Prostate gland (tissue), 2 donors: ENCODE measurements at regions not wholly inside any gene's neighbourhood (a gene's known extent, or its start where the extent isn't known, plus 50 kb on each side); places are given as distances from the start of the nearest gene placed in this dataset.

Experiments
- DNase-seq: peaks from one replicate; pipeline ENCODE4 v3.0.0-alpha.2; 2019; ENCODE audit warnings: low spot score
- H3K27ac ChIP-seq, 2 donors: fragments of 200-600 bp; sonication (generic); 2 replicates each; pipeline ENCODE4 v1.5.1; 2017 to 2019
- H3K27me3 ChIP-seq: fragments of 200-600 bp; sonication (generic); replicated peaks from 2 replicates; pipeline ENCODE4 v1.5.1; 2019; ENCODE audit not compliant: insufficient read depth
- H3K36me3 ChIP-seq, 2 donors: fragments of 200-600 bp; sonication (generic); 1 replicate in 1 of 2; 2 replicates in 1 of 2; pipeline versions ENCODE4 v1.5.1 to v1.8.1; 2017 to 2019
- H3K4me1 ChIP-seq: fragments of 200-600 bp; sonication (generic); replicated peaks from 2 replicates; pipeline ENCODE4 v1.5.1; 2019
- H3K4me3 ChIP-seq, 2 donors: fragments of 200-600 bp; sonication (generic); 2 replicates each; pipeline ENCODE4 v1.5.1; 2017 to 2019
- H3K9me3 ChIP-seq: fragments of 200-600 bp; sonication (generic); 2 replicates; pipeline ENCODE4 v1.5.1; 2017
- POLR2A ChIP-seq: fragments of 450-650 bp; IDR thresholded peaks from one replicate; pipeline ENCODE4 v1.6.1; 2016; ENCODE audit warnings: antibody characterized with exemption, mild to moderate bottlenecking
- POLR2AphosphoS5 ChIP-seq: sonication (generic); formaldehyde crosslinking; IDR thresholded peaks from one replicate; pipeline ENCODE4 v1.6.1; 2017; ENCODE audit warnings: antibody characterized with exemption
- WGBS: methylation state at CpG from one replicate; pipeline ENCODE4 v1.1.5; 2018; 5-methylcytosine and 5-hydroxymethylcytosine counted together
- intact Hi-C: fragments of 100-400 bp; cut with DNase I; formaldehyde crosslinking; loops from one replicate; pipeline ENCODE4 v1.14.2; 2022
- TF ChIP-seq, protein P1 (sequence below), 4 experiments: fragments of 200-600 bp in 2 of 4; fragments of 450-650 bp in 2 of 4; sonication (generic) in 2 of 4; IDR thresholded peaks; 1 replicate in 3 of 4; 2 replicates in 1 of 4; pipeline ENCODE4 v1.5.1; 2016 to 2019; ENCODE audit warnings: antibody characterized with exemption in 4 of 4, mild to moderate bottlenecking in 2 of 4, moderate library complexity in 2 of 4

DNA sequence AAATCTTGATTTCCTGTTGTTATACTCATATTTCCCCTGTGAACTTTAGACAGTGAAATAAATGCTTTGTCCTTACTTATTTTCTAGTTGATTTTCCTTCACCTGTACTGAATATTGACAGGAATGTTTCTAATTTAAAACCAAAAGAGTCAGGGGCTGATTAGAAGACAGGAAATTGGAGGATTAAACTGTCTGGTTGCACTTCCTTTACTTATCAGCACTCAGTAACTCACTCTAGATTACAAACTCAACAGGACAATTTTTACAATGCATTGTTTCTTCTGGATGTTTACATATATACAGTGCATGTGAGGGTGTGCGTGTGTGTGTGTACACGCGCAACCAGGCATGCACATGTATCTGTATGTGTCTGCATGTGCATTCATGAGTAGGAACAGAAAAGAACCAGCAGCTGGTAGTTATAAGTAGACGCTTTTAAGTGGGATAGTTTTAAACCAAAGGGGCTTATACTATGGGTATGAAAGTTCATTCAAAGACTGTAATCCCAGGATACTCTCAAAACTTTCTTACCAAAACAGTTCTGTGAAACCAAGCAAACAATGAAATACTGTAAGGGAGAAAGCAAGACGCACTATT, 212.0 kb upstream of the NFIA start:
- TF ChIP-seq, protein P1, sequence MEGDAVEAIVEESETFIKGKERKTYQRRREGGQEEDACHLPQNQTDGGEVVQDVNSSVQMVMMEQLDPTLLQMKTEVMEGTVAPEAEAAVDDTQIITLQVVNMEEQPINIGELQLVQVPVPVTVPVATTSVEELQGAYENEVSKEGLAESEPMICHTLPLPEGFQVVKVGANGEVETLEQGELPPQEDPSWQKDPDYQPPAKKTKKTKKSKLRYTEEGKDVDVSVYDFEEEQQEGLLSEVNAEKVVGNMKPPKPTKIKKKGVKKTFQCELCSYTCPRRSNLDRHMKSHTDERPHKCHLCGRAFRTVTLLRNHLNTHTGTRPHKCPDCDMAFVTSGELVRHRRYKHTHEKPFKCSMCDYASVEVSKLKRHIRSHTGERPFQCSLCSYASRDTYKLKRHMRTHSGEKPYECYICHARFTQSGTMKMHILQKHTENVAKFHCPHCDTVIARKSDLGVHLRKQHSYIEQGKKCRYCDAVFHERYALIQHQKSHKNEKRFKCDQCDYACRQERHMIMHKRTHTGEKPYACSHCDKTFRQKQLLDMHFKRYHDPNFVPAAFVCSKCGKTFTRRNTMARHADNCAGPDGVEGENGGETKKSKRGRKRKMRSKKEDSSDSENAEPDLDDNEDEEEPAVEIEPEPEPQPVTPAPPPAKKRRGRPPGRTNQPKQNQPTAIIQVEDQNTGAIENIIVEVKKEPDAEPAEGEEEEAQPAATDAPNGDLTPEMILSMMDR (IDR thresholded peaks at IDR 0.05) = no peak
- TF ChIP-seq POLR2AphosphoS5 (no peak), POLR2A (no peak)
- Histone ChIP-seq H3K36me3 (no peaks in the 10 kb centered on the region), H3K27me3 (no peaks in the 10 kb centered on the region), H3K4me3 (no peak overlapping the region), H3K9me3 (no peaks in the 10 kb centered on the region), H3K4me1 (no peaks in the 10 kb centered on the region), H3K27ac (no peak overlapping the region)
- 75% methylated on average over 5 of the region's 5 CpGs for WGBS
- no peak for DNase-seq
- intact Hi-C loops = no loop called here

DNA sequence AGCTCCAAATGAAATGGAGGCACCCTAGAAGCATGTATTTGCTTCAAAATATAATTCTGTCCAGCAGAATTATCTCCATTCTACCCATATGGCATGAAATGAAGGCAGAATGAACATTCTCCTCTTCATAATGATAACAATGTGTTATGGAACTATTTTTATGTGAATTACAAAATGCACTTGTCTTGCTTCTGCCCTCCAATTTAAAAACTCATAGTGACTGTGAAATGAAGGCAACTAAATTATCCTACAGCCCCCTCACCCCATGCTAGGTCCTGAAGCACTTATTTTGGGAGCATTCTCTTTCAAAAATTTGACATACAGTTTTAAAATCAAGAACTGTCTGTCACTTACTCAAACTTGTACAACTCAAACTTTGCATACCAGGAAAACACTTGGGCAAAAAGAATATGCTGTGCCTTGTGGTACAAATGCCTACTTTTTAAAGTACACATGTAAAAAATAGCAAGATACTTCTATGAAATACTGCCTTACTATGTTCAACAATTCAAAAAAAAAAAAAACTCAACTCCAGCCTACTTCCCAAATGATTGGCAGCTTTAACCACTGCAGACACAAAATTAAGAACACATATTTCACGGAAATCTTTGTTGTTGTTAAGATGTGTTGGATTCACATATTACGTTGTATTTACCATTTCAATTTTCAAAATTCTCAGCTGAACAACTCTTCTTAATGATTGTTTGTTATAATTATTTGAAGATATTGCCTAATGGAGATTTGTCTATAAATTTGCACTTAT, 213.3 kb upstream of the NFIA start:
- intact Hi-C loops = no loop called here

GRCh38 chr1:60867782-60868181, 214.6 kb upstream of the NFIA start:
- intact Hi-C loops = no loop called here
- 72% methylated on average over 12 of the region's 12 CpGs for WGBS
- H3K27me3 ChIP-seq = no peaks in the 10 kb centered on the region
- H3K4me1 ChIP-seq = no peaks in the 10 kb centered on the region
- H3K4me3 ChIP-seq = no peak overlapping the region
- no peaks in the 10 kb centered on the region for H3K36me3 ChIP-seq
- no peak overlapping the region for H3K27ac ChIP-seq
- no peaks in the 10 kb centered on the region for H3K9me3 ChIP-seq
- DNase-seq = no peak
- TF ChIP-seq POLR2A (no peak), POLR2AphosphoS5 (no peak)
- TF ChIP-seq, protein P1 (IDR thresholded peaks at IDR 0.05) = no peak

More for the DNA sequence above, 213.3 kb upstream of the NFIA start:
- WGBS = 95% methylated on average over 2 of the region's 2 CpGs
- no peak for DNase-seq
- Histone ChIP-seq H3K4me3 (no peak overlapping the region), H3K4me1 (no peaks in the 10 kb centered on the region), H3K27ac (no peak overlapping the region), H3K9me3 (no peaks in the 10 kb centered on the region), H3K27me3 (no peaks in the 10 kb centered on the region), H3K36me3 (no peaks in the 10 kb centered on the region)
- TF ChIP-seq POLR2AphosphoS5 (no peak), POLR2A (no peak)
- TF ChIP-seq, protein P1 (IDR thresholded peaks at IDR 0.05) = no peak

DNA sequence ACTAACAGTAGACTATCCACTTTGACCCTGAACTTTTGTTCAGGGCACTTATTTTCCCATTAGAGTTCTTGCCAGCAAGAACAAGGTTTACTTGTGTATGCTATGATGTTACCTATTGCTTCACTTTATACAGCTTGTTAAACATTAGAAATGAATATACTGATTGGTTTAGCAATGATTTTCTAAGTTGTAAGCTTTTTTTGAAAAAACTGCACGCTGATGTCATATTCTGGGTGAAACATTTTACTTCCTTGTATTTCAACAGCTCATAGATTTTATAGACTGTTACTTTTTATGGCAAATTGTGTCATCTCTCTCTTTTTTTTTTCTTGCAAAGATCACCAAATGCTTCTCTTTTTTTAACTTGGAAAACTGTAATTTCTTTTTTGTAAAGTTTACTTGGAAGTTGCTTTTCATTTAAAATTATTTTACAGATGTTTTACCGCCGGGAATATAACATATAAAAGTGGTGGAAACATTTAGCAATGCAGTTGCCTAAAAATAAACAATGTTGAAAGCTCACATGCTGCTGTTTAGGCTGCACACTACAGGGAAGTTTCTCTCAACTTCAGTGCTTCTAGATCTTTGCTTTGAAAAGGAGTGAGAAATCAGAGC, 215.3 kb upstream of the NFIA start:
- TF ChIP-seq, protein P1 (IDR thresholded peaks at IDR 0.05) = no peak
- TF ChIP-seq POLR2AphosphoS5 (no peak), POLR2A (no peak)
- no peaks in the 10 kb centered on the region for H3K9me3 ChIP-seq
- intact Hi-C loops = no loop called here
- no peak overlapping the region for H3K27ac ChIP-seq
- no peak for DNase-seq
- H3K4me3 ChIP-seq = no peak overlapping the region
- H3K27me3 ChIP-seq = no peaks in the 10 kb centered on the region
- no peaks in the 10 kb centered on the region for H3K4me1 ChIP-seq
- H3K36me3 ChIP-seq = no peaks in the 10 kb centered on the region
- 34% methylated on average over 3 of the region's 3 CpGs for WGBS
